ENCODE measurements at regions not wholly inside any gene's neighbourhood (a gene's known extent, or its start where the extent isn't known, plus 50 kb on each side); places are given as distances from the start of the nearest gene placed in this dataset.

DNA sequence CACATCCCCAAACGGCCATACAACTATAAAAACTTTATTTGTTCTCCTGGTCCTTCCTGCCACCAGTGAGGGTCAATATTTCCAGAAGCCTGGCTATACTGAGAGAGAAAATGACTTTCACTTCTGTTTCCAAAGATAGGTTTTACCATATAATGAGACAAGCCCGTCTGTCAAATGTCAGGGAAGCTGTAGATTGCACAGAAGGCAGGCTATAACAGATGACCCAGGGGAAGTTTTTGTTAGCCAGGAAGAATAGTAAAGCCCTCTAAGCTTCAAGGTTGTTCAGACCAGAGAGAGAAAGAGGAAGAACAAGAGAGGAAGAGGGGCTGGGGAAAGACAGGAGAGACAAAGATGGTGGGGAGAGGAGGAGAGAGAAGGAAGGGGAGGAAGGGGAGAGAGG, 217.5 kb downstream of the GBA3 start:
- WGBS (ENCODE audit: insufficient coverage): 46% methylated on average over 2 of the region's 2 CpGs
- no peak overlapping the region for H3K27ac ChIP-seq (ENCODE audit: low read length)
- H3K36me3 ChIP-seq (ENCODE audit: control insufficient read depth, insufficient read depth, low read length): no peaks in the 10 kb centered on the region
- Mint-ChIP-seq H3K27ac (no peak overlapping the region), H3K4me3 (no peak overlapping the region), H3K36me3 (no peaks in the 10 kb centered on the region), H3K9me3 (peaks cover 5 to 14% of the 10 kb centered on the region in 2 donors), H3K27me3 (ENCODE audit: low read depth in 2 of 2) (no peaks in the 10 kb centered on the region), H3K4me1 (no peaks in the 10 kb centered on the region)
- ATAC-seq (no peak), DNase-seq (no peak)
- no peaks in the 10 kb centered on the region for H3K9me3 ChIP-seq (ENCODE audit: control insufficient read depth, insufficient read depth, low read length)
- H3K4me3 ChIP-seq (ENCODE audit: low read length): no peak overlapping the region
- TF ChIP-seq, protein P1, sequence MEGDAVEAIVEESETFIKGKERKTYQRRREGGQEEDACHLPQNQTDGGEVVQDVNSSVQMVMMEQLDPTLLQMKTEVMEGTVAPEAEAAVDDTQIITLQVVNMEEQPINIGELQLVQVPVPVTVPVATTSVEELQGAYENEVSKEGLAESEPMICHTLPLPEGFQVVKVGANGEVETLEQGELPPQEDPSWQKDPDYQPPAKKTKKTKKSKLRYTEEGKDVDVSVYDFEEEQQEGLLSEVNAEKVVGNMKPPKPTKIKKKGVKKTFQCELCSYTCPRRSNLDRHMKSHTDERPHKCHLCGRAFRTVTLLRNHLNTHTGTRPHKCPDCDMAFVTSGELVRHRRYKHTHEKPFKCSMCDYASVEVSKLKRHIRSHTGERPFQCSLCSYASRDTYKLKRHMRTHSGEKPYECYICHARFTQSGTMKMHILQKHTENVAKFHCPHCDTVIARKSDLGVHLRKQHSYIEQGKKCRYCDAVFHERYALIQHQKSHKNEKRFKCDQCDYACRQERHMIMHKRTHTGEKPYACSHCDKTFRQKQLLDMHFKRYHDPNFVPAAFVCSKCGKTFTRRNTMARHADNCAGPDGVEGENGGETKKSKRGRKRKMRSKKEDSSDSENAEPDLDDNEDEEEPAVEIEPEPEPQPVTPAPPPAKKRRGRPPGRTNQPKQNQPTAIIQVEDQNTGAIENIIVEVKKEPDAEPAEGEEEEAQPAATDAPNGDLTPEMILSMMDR (IDR thresholded peaks at IDR 0.05): no peak
- H3K4me1 ChIP-seq (ENCODE audit: control insufficient read depth, insufficient read depth, low read length): no peaks in the 10 kb centered on the region
- intact Hi-C loops (cut with micrococcal nuclease): no loop called here
- H3K27me3 ChIP-seq (ENCODE audit: control insufficient read depth, insufficient read depth, low read length): no peaks in the 10 kb centered on the region

- DNase-seq (no peak), ATAC-seq (no peak)
- intact Hi-C loops (cut with micrococcal nuclease): no loop called here
- Mint-ChIP-seq H3K27me3 (ENCODE audit: low read depth in 2 of 2) (no peaks in the 10 kb centered on the region), H3K27ac (no peak overlapping the region), H3K36me3 (no peaks in the 10 kb centered on the region), H3K4me1 (no peaks in the 10 kb centered on the region), H3K9me3 (peaks cover 5 to 8% of the 10 kb centered on the region in 2 donors), H3K4me3 (no peak overlapping the region)
- Histone ChIP-seq H3K36me3 (ENCODE audit: control insufficient read depth, insufficient read depth, low read length) (no peaks in the 10 kb centered on the region), H3K27ac (ENCODE audit: low read length) (no peak overlapping the region), H3K9me3 (ENCODE audit: control insufficient read depth, insufficient read depth, low read length) (no peaks in the 10 kb centered on the region), H3K4me1 (ENCODE audit: control insufficient read depth, insufficient read depth, low read length) (no peaks in the 10 kb centered on the region), H3K27me3 (ENCODE audit: control insufficient read depth, insufficient read depth, low read length) (no peaks in the 10 kb centered on the region), H3K4me3 (ENCODE audit: low read length) (no peak overlapping the region)
- TF ChIP-seq, protein P1 (IDR thresholded peaks at IDR 0.05): no peak
- WGBS (ENCODE audit: insufficient coverage): 81% methylated on average over 2 of the region's 2 CpGs
These were observed 213.3 kb downstream of the GBA3 start for GRCh38 chr4:22906045-22906444.

- Histone ChIP-seq H3K9me3 (ENCODE audit: control insufficient read depth, insufficient read depth, low read length) (no peaks in the 10 kb centered on the region), H3K4me1 (ENCODE audit: control insufficient read depth, insufficient read depth, low read length) (no peaks in the 10 kb centered on the region), H3K27me3 (ENCODE audit: control insufficient read depth, insufficient read depth, low read length) (no peaks in the 10 kb centered on the region), H3K4me3 (ENCODE audit: low read length) (no peak overlapping the region), H3K27ac (ENCODE audit: low read length) (no peak overlapping the region), H3K36me3 (ENCODE audit: control insufficient read depth, insufficient read depth, low read length) (no peaks in the 10 kb centered on the region)
- Mint-ChIP-seq H3K9me3 (peaks cover 5 to 8% of the 10 kb centered on the region in 2 donors), H3K36me3 (no peaks in the 10 kb centered on the region), H3K4me3 (no peak overlapping the region), H3K27me3 (ENCODE audit: low read depth in 2 of 2) (no peaks in the 10 kb centered on the region), H3K27ac (no peak overlapping the region), H3K4me1 (no peaks in the 10 kb centered on the region)
- 46% methylated on average over 2 of the region's 3 CpGs for WGBS (ENCODE audit: insufficient coverage)
- no peak for DNase-seq
- TF ChIP-seq, protein P1 (IDR thresholded peaks at IDR 0.05): no peak
- intact Hi-C loops (cut with micrococcal nuclease): no loop called here
- no peak for ATAC-seq
These were observed 211.2 kb downstream of the GBA3 start for GRCh38 chr4:22903913-22904312.

DNA sequence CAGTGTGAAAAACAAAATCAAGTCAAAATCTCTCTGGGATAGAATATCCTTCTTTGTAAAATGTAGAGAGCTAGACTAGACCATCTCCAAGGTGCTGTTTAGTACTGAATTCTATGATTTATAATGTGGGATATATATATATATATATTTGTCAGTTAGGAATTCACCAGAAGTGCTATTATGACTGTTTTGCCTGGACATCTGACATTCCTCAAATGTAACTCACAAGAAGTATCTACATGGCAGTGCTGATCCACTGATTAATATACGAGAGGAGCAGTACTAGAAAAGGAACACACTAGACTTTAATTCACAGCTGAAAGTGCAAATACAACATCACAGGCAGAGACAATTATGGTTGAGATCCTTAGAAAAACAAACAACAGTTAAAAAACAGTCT, 208.9 kb downstream of the GBA3 start:
- no peaks in the 10 kb centered on the region for H3K36me3 ChIP-seq (ENCODE audit: control insufficient read depth, insufficient read depth, low read length)
- H3K4me1 Mint-ChIP-seq: no peaks in the 10 kb centered on the region
- TF ChIP-seq, protein P1 (IDR thresholded peaks at IDR 0.05): no peak
- no peaks in the 10 kb centered on the region for H3K27me3 ChIP-seq (ENCODE audit: control insufficient read depth, insufficient read depth, low read length)
- intact Hi-C loops (cut with micrococcal nuclease): no loop called here
- no peaks in the 10 kb centered on the region for H3K27me3 Mint-ChIP-seq (ENCODE audit: low read depth in 2 of 2)
- H3K4me1 ChIP-seq (ENCODE audit: control insufficient read depth, insufficient read depth, low read length): no peaks in the 10 kb centered on the region
- ATAC-seq (no peak), DNase-seq (no peak)
- WGBS (ENCODE audit: insufficient coverage): 100% methylated on average over 1 of the region's 1 CpG
- no peaks in the 10 kb centered on the region for H3K36me3 Mint-ChIP-seq
- H3K9me3 ChIP-seq (ENCODE audit: control insufficient read depth, insufficient read depth, low read length): no peaks in the 10 kb centered on the region
- no peak overlapping the region for H3K4me3 Mint-ChIP-seq
- peaks cover 2 to 5% of the 10 kb centered on the region in 2 donors for H3K9me3 Mint-ChIP-seq
- no peak overlapping the region for H3K27ac ChIP-seq (ENCODE audit: low read length)
- no peak overlapping the region for H3K4me3 ChIP-seq (ENCODE audit: low read length)
- no peak overlapping the region for H3K27ac Mint-ChIP-seq

Measured in natural killer cell (primary cell).